GM19467 (cell line): ENCODE measurements at regions not wholly inside any gene's neighbourhood (a gene's known extent, or its start where the extent isn't known, plus 50 kb on each side); places are given as distances from the start of the nearest gene placed in this dataset.
A peak's percentile ranks its signal among the peaks of the same experiment; 100 is the strongest.
"Not testable (repeated sequence)": the region's sequence is repeated elsewhere in the genome, so short reads cannot be mapped to it uniquely, and the experiment has no call there.

Experiments
- ATAC-seq: cut with Tn5 transposase; IDR thresholded peaks from one replicate; pipeline ENCODE4 v1.9.1; 2021; ENCODE audit warnings: mild to moderate bottlenecking, moderate library complexity; ENCODE audit not compliant: unreplicated experiment

DNA sequence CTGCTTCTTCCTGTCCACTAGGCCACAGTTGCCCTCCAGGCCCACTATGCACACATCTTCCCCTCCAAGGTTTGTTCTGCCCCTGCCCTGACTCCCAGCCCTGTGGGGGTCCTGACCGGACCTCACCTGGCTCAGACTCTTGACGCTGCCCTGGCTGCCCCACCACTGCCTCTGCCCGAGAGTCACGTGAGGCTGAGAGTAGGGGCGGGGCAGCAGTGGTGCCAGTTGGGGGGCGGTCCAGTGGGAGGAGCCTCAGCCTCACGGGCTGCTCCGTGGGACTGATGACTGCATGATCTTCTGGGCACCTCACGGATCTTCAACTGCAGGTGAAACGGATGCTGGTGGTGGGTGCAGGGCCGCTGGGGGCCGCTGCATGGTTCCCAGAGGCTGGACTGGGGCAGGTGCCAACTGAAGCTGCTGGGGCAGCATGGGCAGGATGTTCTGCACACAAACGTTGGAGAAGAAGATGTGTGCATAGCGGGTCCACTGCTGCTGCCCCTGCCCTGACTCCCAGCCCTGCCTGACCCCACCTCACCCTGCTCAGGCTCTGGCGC, 77.6 kb downstream of the HHIPL2 start:
- ATAC-seq = not testable (repeated sequence)

GRCh38 chr1:222466150-222466865, 81.6 kb downstream of the HHIPL2 start:
- ATAC-seq = no peak

DNA sequence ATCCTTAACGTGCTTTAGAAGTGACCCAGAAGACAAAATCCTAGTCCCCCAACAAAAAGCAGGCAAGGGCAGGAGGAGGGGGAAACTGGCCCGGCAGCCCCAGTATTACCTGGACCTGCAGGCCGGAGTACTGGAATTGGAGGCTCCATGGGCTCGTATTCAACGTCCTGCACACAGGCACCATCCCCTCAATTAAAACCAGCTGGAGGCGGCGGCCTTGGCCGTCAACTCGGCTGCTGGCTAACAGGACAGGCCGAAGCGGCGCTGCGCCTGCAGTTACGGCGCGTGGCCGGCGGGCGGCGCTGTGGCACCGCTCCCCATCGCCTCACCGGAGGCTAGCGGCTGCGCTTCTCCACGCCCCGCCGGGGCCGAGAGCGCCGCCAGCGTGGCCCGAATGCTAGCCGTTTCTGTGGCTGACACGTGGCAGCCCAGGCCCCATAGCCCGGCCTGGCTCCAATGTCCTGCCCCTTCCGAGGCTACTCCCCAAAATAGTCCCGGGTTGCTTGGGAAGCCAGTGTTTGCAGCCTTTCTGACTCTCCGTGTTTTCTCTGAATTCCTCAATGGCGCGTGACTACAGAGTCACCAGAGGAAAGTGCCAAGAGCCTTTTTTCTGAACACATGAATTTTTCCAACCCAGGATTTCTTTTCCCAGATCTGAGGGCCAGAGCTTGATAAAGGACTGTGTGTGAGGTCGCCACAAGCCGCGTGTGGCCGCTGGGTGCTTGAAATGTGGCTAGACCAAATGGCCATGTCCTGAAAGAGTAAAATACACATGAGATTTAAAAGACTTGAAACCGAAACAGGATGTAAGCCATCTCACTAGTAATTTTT, 82.5 kb downstream of the HHIPL2 start:
- peak; percentile 93 for ATAC-seq

- ATAC-seq = peak; percentile 22
Measured at GRCh38 chr1:222464841-222465210, 83.1 kb downstream of the HHIPL2 start.

- ATAC-seq = no peak
Measured at GRCh38 chr1:222463059-222463730, 84.7 kb downstream of the HHIPL2 start.

GRCh38 chr1:222462601-222463000, 85.3 kb downstream of the HHIPL2 start:
- no peak for ATAC-seq

DNA sequence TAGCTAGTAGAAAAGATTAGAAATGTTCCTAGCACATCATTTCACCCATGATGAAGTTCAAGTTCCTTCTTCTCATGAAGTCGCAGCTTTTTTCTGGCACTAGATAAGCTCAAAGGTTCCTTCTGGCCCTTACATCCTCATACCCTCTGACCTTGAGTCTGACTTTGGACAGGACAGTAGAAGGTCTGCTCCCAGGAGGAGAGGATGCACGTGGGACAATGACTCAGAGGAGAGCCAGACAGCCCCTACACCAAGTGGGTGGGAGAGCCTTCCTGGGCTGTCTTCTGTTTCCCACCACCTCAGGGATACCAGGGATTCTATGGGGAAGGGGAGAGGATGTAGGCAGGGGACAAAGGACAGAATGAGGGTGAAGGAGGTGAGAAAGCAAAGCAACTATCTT, 86.0 kb downstream of the HHIPL2 start:
- no peak for ATAC-seq

GRCh38 chr1:222459652-222460051, 88.3 kb downstream of the HHIPL2 start:
- no peak for ATAC-seq

DNA sequence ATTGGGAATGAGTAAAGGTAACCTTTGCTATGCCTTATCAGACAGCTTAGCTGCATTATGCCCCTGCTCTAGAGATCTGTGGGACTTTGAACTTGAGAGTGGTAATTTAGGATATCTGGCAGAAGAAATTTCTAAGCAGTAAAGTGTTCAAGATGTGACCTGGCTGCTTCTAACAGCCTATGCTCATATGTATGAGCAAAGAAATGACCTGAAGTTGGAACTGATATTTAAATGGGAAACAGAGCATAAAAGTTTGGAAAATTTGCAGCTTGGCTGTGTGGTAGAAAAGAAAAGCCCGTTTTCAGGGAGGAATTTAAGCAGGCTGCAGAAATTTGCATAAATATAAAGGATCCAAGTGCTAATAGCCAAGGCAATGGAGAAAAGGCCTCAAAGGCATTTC, 90.4 kb downstream of the HHIPL2 start:
- no peak for ATAC-seq

- no peak for ATAC-seq
Measured at GRCh38 chr1:222457084-222457483, 90.8 kb downstream of the HHIPL2 start.

- peak; percentile 95 for ATAC-seq
Measured at GRCh38 chr1:222455188-222455879, 92.6 kb downstream of the HHIPL2 start.

DNA sequence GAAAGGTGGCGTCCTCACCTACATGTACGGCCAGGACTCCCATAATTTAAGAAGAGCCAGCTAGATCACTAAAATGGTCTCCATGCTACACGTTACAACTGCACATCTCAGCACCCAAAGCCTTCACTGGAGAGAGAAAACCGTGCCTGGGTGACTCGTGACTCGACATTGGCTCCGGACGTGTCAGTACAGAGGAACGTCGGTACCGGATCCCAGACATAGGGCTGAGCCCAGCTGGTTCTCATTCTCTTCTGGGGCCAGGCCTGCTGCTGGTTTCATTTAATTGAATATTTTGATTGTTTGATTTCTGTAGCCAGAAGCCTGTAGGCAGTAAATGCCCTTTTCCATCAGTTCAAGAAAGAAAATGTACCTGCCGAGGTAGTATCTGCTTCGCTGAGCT, 93.1 kb downstream of the HHIPL2 start:
- ATAC-seq = peak; percentile 5

GRCh38 chr1:222454186-222454585, 93.7 kb downstream of the HHIPL2 start:
- no peak for ATAC-seq

DNA sequence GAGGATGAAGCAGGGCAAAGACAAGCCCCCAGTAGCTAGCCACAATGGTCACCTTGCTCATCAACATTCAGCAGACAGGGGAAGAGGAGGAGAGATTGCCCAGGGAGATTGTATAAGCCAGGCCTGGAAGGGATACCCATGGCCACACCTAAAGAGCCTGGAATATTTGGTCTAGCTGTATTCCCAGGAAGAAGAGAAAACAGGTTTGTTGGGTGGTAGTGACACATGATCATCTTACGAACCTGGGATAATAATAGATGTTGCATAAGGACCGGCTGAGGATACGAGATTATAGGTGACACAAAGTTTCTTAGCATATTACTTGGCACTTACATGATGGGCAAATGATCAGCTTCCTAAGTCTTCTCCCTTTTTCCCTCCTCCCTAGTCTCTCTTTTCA, 95.9 kb downstream of the HHIPL2 start:
- ATAC-seq = no peak

DNA sequence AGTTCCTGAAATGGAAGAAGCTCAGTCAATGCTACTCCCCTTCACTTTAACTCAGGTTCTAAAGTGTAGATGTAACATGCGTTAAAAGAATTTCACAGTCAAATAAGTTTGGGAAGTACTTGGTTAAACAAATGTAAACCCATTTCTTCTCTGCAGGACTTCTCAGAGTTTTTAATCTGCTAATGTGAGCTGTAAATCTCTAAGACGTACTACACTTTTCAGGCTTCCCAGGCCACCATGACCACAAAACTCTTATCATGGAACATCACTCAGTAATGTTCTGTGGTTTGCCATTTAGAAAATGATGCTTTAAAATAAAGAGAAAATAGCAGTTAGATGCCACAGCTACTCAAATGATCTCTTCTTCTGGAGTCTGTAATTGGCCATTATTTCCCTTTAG, 104.3 kb downstream of the HHIPL2 start:
- ATAC-seq = no peak

GRCh38 chr1:222441066-222441465, 106.8 kb downstream of the HHIPL2 start:
- ATAC-seq = no peak

GRCh38 chr1:222424826-222425225, 123.1 kb downstream of the HHIPL2 start:
- ATAC-seq = no peak

- ATAC-seq = no peak
Measured at GRCh38 chr1:222421380-222421779, 126.5 kb downstream of the HHIPL2 start.

DNA sequence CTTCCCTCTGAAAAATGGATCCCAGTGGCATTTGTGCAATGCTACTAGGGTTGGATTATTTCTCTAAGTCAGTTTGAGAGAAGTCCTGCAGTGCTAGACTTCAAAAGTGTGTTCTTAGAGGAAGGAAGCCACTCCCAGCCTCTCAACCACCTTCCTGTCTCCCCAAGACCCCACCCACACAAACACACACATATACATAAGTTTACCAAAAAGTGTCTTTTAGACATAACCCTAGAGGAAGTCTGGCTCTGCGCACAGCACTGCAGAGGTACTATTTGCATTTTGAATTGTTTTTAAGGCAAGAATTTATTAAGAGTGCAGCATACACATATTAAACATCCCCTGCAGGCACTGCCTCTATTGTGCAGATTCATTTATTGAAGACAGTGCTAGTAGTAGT, 127.3 kb downstream of the HHIPL2 start:
- no peak for ATAC-seq

GRCh38 chr1:222418654-222419053, 129.2 kb downstream of the HHIPL2 start:
- ATAC-seq = no peak

GRCh38 chr1:222417264-222417663, 130.6 kb downstream of the HHIPL2 start:
- no peak for ATAC-seq
